Putamen (tissue), 1 donor: ENCODE measurements at regions not wholly inside any gene's neighbourhood (a gene's known extent, or its start where the extent isn't known, plus 50 kb on each side); places are given as distances from the start of the nearest gene placed in this dataset.

Experiments
- DNase-seq: peaks from one replicate; pipeline ENCODE4 v3.0.0-alpha.2; 2016; ENCODE audit warnings: low spot score

DNA sequence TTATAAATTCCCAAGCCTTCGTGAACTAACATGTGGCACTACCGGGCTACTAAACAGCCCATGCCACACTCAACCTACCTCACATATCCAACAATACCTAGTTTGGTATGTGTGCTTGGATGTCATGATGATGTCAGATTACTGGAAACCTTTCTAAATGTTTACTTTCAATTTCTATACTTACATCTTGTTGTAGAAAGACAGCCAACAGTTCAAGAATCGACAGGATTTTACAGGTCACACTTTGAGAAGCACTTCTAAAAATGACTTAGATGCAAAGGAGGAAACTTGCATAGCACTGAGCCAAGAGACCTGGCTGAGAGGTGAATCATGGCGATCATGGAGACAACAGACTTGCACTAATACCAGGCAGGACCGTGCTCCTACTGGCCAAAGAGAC, 209.9 kb downstream of the COL4A1 start:
- no peak for DNase-seq

- no peak for DNase-seq
These were observed 214.1 kb downstream of the COL4A1 start for GRCh38 chr13:110092831-110093247.

DNA sequence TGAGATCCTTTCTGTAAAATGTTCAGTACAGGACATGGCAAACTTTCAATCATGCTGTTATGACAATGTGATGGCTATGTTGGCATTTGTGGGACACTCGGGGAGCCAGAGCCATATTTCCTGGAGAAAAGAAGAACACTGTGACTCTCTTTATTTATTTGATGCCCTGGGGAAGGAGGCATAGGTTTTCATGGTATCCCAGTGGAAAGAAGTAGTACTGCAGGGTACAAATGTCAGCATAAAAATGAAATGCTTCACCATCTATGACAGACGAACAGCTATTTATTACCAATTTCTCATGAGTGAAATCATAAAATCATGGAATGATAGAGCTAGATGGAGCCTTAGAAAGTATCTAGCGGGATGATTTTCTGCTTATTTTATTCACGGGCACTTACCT, 217.1 kb downstream of the COL4A1 start:
- DNase-seq: no peak

DNA sequence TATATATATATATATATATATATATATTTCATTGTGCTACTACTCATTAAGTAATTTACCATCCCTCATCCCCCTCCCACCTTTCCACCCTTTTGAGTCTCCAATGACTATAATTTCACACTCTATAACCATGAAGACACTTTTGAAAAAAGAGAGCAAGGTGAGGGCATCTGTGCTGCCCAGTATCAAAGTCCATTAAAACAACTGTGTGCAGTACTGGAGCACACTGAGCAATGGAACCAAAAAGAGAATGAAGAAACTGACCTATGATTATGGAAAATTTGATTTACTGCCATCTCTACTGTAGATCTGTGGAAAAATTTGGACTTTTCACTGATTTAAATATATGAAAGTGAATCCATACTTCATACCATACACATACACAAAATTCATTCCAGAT, 217.9 kb downstream of the COL4A1 start:
- DNase-seq: no peak

DNA sequence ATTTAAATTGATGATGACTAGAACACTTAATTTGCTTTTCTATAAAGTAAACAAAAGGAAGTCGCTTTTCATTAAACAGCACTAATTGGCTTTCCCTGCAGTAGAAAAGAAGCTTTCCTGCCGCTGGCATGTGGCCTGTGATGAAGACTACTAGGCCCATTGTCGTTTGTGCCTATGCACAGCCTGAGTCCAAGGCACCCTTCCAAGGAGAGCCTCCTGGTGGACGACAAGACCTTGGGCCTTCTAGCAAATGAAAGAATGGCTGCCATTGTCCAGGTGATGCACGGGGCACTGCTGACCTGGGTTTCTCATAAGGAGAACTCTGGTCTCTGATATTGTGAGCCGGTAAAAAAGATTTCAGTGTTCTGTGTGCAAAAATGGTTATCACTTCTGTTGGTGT, 233.0 kb downstream of the COL4A1 start:
- DNase-seq: no peak

GRCh38 chr13:110070511-110071120, 236.3 kb downstream of the COL4A1 start:
- DNase-seq: no peak

GRCh38 chr13:110070046-110070445, 236.9 kb downstream of the COL4A1 start:
- no peak for DNase-seq

- no peak for DNase-seq
These were observed 238.8 kb downstream of the COL4A1 start for GRCh38 chr13:110068176-110068473.

DNA sequence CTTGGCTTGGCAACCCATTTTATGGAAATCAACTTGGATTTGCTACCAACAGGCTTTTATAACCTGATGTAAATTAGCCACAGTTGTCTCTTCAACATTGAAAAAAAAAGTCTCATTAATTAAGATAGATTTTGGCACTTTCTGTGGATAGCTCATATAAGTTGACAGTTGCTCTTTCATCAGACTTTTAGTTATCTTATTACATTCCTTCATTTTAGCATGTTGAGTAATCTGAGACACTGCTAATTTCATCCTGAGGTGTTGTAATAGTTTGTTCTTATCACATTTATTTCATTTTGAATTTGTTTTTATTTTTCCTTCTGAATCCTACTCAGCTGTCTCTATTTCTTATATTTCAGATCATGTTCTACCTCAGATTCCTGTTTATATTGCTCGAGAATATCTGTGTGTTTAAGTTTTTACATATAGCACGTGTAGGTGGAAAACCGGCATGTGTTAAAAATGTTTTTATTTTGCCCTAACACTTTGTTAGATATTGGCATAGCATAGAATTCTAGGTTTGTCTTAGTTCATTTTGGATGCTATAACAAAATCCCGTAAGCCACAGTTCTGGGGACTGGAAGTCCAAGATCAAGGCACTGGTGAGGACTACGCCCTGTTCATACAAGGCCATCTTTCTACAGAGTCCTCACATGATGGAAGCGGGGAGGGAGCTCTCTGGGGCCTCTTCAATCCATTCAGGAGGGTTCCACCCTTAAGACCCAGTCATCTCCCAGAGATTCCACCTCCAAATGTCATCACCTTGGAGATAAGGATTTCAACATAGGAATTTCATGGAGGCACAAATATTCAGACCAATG, 239.4 kb downstream of the COL4A1 start:
- no peak for DNase-seq

DNA sequence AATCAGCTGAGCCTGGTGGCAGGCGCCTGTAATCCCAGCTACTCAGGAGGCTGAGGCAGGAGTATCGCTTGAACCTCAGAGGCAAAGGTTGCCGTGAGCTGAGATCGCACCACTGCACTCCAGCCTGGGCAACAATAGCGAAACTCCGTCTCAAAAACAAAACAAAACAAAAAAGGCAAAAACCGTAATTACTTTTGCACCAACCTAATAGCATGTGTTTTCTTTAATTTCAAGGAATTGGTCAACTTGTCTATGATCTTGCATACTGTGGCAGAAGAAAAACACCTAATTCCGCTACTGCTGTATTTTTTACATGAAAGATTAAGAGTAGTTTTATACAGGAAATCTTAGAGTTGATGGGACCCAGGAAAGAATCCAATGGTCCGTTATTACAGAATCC, 241.2 kb downstream of the COL4A1 start:
- DNase-seq: no peak

DNA sequence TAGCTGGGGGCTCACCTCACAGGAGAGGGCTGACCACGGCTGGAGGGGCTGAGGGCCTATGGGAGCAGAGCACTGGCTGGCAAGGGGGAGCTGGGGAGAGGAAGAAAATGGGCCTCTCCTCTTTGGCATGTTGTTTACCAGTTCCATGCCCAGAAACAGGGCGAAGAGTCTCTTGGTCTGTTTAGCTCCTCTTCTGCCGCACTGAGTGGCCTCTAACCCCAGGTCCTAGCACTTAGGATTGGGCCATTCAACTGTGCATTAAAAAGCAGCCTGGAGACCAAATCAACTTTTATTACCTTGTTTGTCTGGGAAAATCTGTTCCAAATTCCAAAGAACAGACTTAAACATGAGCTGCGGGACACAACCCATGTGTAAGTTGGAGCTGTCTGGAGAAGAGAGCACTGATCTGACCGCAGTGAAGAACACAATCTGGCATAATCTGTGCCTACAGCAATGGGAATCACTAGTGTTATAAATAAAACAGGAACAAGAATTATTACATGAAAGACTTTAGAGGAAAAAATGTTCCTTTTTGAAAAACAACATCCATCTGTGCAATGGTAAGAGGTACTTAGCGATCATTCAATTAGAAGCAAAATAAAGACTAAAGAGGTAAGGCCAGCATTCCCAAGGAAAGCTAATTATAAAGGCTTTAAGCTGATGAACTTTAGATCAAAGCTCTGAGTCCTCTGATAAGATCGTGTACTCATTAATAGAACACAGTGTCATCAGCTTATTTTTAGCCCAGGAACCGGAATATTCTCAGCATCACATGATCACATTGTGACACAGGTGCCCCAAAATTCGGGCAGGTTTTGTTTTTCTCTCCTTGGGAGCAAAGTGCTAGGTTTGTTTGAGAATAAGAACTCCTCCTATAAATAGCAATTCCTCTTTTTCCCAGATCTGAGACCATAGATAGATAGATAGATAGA, 243.2 kb downstream of the COL4A1 start:
- no peak for DNase-seq

DNA sequence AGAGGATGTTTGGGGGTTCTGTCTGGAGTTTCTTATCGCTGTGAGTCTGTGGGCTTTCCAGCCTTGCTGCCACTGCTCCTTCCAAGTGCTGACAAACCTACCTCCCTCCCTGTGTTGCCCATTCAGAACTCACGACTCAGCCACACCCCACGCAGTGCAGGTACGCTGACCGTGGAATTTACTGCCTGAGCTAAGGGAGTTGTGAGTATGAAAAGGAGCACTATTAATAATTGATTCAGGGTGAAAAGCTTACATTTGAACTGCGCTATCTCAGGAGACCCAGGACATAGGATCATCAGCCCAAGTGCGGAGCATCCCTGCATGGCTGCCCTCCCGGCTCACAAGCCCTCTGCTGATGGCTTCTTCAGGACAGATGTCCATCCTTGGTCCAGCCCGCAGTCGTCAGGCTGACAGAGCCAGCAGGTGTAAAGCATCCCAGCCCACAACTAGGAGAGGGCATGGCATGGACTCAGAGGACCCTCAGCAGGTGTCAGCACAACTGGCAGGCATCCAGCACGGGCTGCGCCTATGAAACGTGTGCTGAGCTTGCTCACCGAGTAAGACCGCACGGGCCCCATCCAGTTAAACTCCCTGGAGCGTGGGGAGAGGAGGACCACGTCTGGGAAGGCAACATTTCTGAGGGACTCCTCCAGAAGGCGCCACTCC, 244.0 kb downstream of the COL4A1 start:
- DNase-seq: no peak

- no peak for DNase-seq
These were observed 244.7 kb downstream of the COL4A1 start for GRCh38 chr13:110062077-110062776.

DNA sequence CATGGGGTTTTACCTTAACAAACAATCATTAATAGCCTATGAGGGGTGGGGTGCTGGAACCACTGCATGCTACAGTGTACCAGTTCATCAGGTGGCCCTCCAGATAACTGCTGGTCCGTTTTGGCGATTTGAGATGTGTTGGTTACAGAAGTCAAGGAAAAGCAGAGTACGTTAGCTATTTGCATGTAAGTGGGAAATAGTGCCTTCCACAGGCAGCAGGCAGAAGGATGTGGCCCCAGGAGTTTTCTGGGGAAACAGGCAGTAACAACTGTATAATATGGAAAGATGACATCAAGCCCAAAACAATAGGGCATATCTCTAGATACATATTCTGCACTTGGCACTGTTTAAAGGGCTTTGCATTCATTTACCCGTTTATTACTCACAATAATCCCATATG, 245.7 kb downstream of the COL4A1 start:
- no peak for DNase-seq

GRCh38 chr13:110057052-110057451, 249.9 kb downstream of the COL4A1 start:
- no peak for DNase-seq

- no peak for DNase-seq
These were observed 250.3 kb downstream of the COL4A1 start for GRCh38 chr13:110056640-110057039.

GRCh38 chr13:110055089-110055488, 251.9 kb downstream of the COL4A1 start:
- no peak for DNase-seq

GRCh38 chr13:110054041-110054440, 252.9 kb downstream of the COL4A1 start:
- DNase-seq: no peak

DNA sequence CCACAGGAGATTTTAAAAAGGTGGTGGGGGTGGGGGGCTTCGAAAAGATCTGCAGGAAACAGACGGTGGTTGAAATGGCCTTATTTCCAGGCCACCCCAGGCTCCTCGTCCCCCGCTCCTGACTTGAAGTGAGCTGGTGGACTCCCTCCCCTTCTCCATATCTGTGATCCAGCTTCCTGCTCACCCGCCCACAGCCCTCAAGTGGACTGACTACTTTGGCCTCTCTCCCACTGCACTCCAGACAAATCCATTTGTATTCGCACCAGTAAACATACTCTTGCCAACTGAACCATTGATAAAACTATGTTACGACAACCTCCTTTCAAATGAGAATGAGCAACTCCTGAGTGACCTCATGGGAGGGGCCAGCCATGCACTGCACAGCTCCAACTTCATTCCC, 259.5 kb downstream of the COL4A1 start:
- no peak for DNase-seq

DNA sequence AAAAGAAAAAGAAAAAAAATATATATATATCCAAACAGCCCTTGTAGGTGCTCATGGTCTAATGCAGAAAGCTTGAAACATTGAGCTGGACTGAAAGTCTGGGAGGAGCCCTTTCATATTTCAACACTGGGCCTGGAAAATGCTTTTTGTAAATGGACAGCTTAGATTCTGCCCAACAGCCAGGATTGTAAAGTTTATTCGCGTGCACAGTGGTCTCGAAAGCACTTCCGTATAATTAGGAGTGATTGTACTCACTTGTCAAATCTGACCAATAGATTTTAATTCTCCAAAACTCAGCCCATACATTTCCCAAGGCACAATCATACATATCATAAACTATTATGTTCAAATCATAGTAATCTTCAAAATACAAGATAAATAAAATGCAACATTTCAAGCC, 260.1 kb downstream of the COL4A1 start:
- DNase-seq: no peak

DNA sequence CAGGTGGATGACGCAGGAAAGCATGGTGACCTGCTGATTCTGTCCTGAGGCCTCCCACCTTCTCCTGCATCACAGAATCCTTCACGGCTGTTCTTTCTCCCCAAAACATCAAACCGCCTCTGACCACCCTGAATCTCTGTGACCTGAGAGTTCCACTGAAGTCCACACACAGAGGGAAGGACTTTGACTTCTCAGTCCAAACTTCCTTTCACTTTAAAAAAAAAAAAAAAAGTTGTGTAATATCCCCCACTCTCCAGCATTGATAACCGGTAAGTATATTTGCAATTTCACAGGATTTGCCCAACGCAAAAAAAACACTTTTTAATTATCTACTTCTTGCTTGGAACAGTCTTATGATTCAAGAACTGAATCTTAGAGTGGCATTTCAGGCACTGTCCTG, 259.5 kb upstream of the IRS2 start:
- DNase-seq: no peak

- no peak for DNase-seq
These were observed 258.8 kb upstream of the IRS2 start for GRCh38 chr13:110045202-110045601.
